Stomach (tissue), 8 donors: ENCODE measurements at regions not wholly inside any gene's neighbourhood (a gene's known extent, or its start where the extent isn't known, plus 50 kb on each side); places are given as distances from the start of the nearest gene placed in this dataset.
A peak's percentile ranks its signal among the peaks of the same experiment; 100 is the strongest.

Experiments used
- DNase-seq, 2 donors: peaks; one replicate each; pipeline versions ENCODE4 v3.0.0 to v3.0.0-alpha.2; 2013 to 2019
- H3K27ac ChIP-seq, 5 donors: fragments of 200-600 bp in 4 of 5; sonication (generic) in 4 of 5; one replicate each; pipeline ENCODE4 v1.5.1; 2013 to 2019; ENCODE audit warnings: mild to moderate bottlenecking in 1 of 5, moderate library complexity in 1 of 5
- H3K27me3 ChIP-seq, 3 donors: fragments of 200-600 bp; sonication (generic); one replicate each; pipeline ENCODE4 v1.5.1; 2017 to 2019; ENCODE audit warnings: mixed run types in 1 of 3
- H3K36me3 ChIP-seq, 4 donors: fragments of 200-600 bp; sonication (generic); 1 replicate in 3 of 4; 2 replicates in 1 of 4; pipeline ENCODE4 v1.5.1; 2016 to 2019
- H3K4me1 ChIP-seq, 4 donors: fragments of 200-600 bp; sonication (generic); one replicate each; pipeline ENCODE4 v1.5.1; 2016 to 2019
- H3K4me3 ChIP-seq, 4 donors: fragments of 200-600 bp; sonication (generic) in 3 of 4; one replicate each; pipeline ENCODE4 v1.5.1; 2016 to 2019; ENCODE audit warnings: mild to moderate bottlenecking in 1 of 4
- H3K9me3 ChIP-seq, 4 donors: fragments of 200-600 bp; sonication (generic); one replicate each; pipeline ENCODE4 v1.5.1; 2016 to 2019
- CTCF ChIP-seq, 7 experiments: fragments of 450-650 bp in 4 of 7; fragments of 200-600 bp in 3 of 7; sonication (generic) in 3 of 7; IDR thresholded peaks; one replicate each; pipeline ENCODE4 v1.5.1; 2016 to 2019; ENCODE audit warnings: antibody characterized with exemption in 7 of 7, control low read depth in 2 of 7, mild to moderate bottlenecking in 1 of 7
- EP300 ChIP-seq: sonication (generic); formaldehyde crosslinking; IDR thresholded peaks from one replicate; pipeline ENCODE4 v1.6.1; 2017; ENCODE audit warnings: antibody characterized with exemption
- POLR2A ChIP-seq, 4 donors: fragments of 450-650 bp; IDR thresholded peaks; one replicate each; pipeline ENCODE4 v1.6.1; 2016; ENCODE audit warnings: antibody characterized with exemption in 4 of 4, control low read depth in 2 of 4, mild to moderate bottlenecking in 1 of 4, moderate library complexity in 1 of 4
- POLR2AphosphoS5 ChIP-seq, 3 donors: sonication (generic); formaldehyde crosslinking; IDR thresholded peaks; one replicate each; pipeline ENCODE4 v1.6.1; 2016; ENCODE audit warnings: antibody characterized with exemption in 3 of 3
- WGBS, 5 donors: extraction: QIAGEN DNeasy Blood & Tissue Kit in 3 of 5; methylation state at CpG; one replicate each; pipeline versions ENCODE4 v1.1.5 to v1.1.7; 2013 to 2018; 5-methylcytosine and 5-hydroxymethylcytosine counted together
- intact Hi-C: fragments of 100-400 bp; cut with DNase I; formaldehyde crosslinking; loops from one replicate; pipeline ENCODE4 v1.15.1; 2023; ENCODE audit warnings: low total_unique reads
- donor health status: healthy with polysubstance abuse.
- donor health status: Bipolar disorder and iron deficiency.
- donor health status: healthy.

- H3K9me3 ChIP-seq = no peaks in the 10 kb centered on the region
- peak in 1 of 2 donors; percentile 79 for DNase-seq
- intact Hi-C loops = no loop called here
- WGBS, 5 donors = 38 to 49% (median 46%) methylated on average over 6 of the region's 6 CpGs
- no peak overlapping the region for H3K27ac ChIP-seq
- no peaks in the 10 kb centered on the region for H3K36me3 ChIP-seq
- peak in 2 of 7 experiments; percentile 9 to 35 for TF ChIP-seq CTCF (IDR thresholded peaks at IDR 0.05)
- TF ChIP-seq POLR2A (IDR thresholded peaks at IDR 0.05) = no peak
- H3K27me3 ChIP-seq = no peaks in the 10 kb centered on the region
- peaks cover 0 to 7% (median 3%) of the 10 kb centered on the region in 4 donors for H3K4me1 ChIP-seq
- no peak overlapping the region for H3K4me3 ChIP-seq
Measured at GRCh38 chr4:52234561-52235440, 183.7 kb downstream of the SPATA18 start.

- H3K27ac ChIP-seq = no peak overlapping the region
- TF ChIP-seq POLR2A (IDR thresholded peaks at IDR 0.05) (no peak), POLR2AphosphoS5 (IDR thresholded peaks at IDR 0.05) (no peak), CTCF (IDR thresholded peaks at IDR 0.05) (no peak), EP300 (no peak)
- WGBS, 5 donors = 84 to 90% (median 86%) methylated on average over 2 of the region's 2 CpGs
- peaks cover 0 to 7% (median 3%) of the 10 kb centered on the region in 4 donors for H3K4me1 ChIP-seq
- H3K9me3 ChIP-seq = no peaks in the 10 kb centered on the region
- no peaks in the 10 kb centered on the region for H3K36me3 ChIP-seq
- DNase-seq = no peak
- intact Hi-C loops = no loop called here
- H3K4me3 ChIP-seq = no peak overlapping the region
- no peaks in the 10 kb centered on the region for H3K27me3 ChIP-seq
Measured at GRCh38 chr4:52235552-52236201, 184.6 kb downstream of the SPATA18 start.

GRCh38 chr4:52241916-52242315 is 190.8 kb downstream of the SPATA18 start:
- Histone ChIP-seq H3K36me3 (no peaks in the 10 kb centered on the region), H3K27ac (no peak overlapping the region), H3K27me3 (no peaks in the 10 kb centered on the region), H3K4me1 (peaks cover 0 to 7% (median 0%) of the 10 kb centered on the region in 4 donors), H3K9me3 (no peaks in the 10 kb centered on the region), H3K4me3 (no peak overlapping the region)
- intact Hi-C loops = no loop called here
- DNase-seq = no peak
- TF ChIP-seq CTCF (IDR thresholded peaks at IDR 0.05) (no peak), POLR2A (IDR thresholded peaks at IDR 0.05) (no peak), POLR2AphosphoS5 (IDR thresholded peaks at IDR 0.05) (no peak), EP300 (no peak)

- intact Hi-C loops = no loop called here
- Histone ChIP-seq H3K27ac (no peak overlapping the region), H3K4me1 (peaks cover 0 to 7% (median 0%) of the 10 kb centered on the region in 4 donors), H3K9me3 (no peaks in the 10 kb centered on the region), H3K27me3 (no peaks in the 10 kb centered on the region), H3K4me3 (no peak overlapping the region), H3K36me3 (no peaks in the 10 kb centered on the region)
- 81 to 92% (median 84%) methylated on average over 5 of the region's 5 CpGs for WGBS, 5 donors
- TF ChIP-seq EP300 (no peak), POLR2A (IDR thresholded peaks at IDR 0.05) (no peak), CTCF (IDR thresholded peaks at IDR 0.05) (no peak), POLR2AphosphoS5 (IDR thresholded peaks at IDR 0.05) (no peak)
- no peak for DNase-seq
Measured at GRCh38 chr4:52243367-52243766, 192.3 kb downstream of the SPATA18 start.
